Lower lobe of right lung (tissue), 2 donors: ENCODE measurements at regions not wholly inside any gene's neighbourhood (a gene's known extent, or its start where the extent isn't known, plus 50 kb on each side); places are given as distances from the start of the nearest gene placed in this dataset.
A peak's percentile ranks its signal among the peaks of the same experiment; 100 is the strongest.

Experiments used
- ATAC-seq, 2 donors: fragments of 200-7000 bp; cut with Tn5 transposase; one replicate each; pipeline ENCODE4 v1.9.1; 2020 to 2022; ENCODE audit warnings: mild to moderate bottlenecking in 2 of 2, moderate library complexity in 2 of 2
- DNase-seq: peaks from one replicate; pipeline ENCODE4 v3.0.0-alpha.2; 2020
- H3K27ac ChIP-seq: fragments of 200-600 bp; one replicate; pipeline ENCODE4 v1.8.0; 2022
- H3K27me3 ChIP-seq: fragments of 200-600 bp; one replicate; pipeline ENCODE4 v1.8.0; 2022; ENCODE audit warnings: low read depth
- H3K36me3 ChIP-seq: fragments of 200-600 bp; one replicate; pipeline ENCODE4 v1.8.0; 2022; ENCODE audit warnings: mild to moderate bottlenecking
- H3K4me1 ChIP-seq: fragments of 200-600 bp; one replicate; pipeline ENCODE4 v1.8.0; 2022
- H3K4me3 ChIP-seq: fragments of 200-600 bp; one replicate; pipeline ENCODE4 v1.8.0; 2022; ENCODE audit warnings: mild to moderate bottlenecking
- H3K9me3 ChIP-seq: fragments of 200-600 bp; one replicate; pipeline ENCODE4 v1.8.0; 2022
- intact Hi-C: fragments of 100-400 bp; cut with DNase I; formaldehyde crosslinking; loops from one replicate; pipeline ENCODE4 v1.11.0; 2022
- TF ChIP-seq, protein P1 (sequence below): fragments of 200-600 bp; IDR thresholded peaks from one replicate; pipeline ENCODE4 v1.8.0; 2022; ENCODE audit warnings: antibody characterized with exemption, mild to moderate bottlenecking
- donor health status: DM: no; HTN: yes; CAD: no; lungs with severe emphysema.

DNA sequence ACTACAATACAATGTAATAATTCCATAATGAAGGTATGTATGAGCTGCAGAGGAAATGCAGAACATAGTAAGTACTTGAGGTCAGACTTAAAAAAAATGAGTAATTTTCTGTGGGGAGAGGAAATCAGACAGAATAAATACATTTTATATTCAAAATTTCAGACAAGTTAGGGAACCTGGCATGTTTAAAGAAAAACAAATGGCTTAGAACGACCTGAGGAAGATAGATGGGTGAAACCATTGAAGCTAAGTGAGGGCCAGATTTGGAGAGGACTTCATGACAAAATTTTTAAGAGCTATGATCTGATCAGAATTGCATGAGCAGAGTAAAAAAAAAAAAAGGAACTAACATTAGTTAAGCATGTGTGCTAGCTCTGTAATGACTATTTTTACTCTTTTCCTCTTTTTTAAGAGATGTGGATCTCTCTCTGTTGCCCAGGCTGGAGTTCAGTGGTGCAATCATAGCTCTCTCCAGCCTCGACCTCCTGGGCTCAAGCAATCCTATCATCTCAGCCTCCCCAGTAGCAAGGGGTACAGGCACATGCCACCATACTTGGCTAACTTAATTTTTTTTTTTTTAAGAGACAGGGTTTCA, 157.6 kb upstream of the PDE3A start:
- TF ChIP-seq, protein P1, sequence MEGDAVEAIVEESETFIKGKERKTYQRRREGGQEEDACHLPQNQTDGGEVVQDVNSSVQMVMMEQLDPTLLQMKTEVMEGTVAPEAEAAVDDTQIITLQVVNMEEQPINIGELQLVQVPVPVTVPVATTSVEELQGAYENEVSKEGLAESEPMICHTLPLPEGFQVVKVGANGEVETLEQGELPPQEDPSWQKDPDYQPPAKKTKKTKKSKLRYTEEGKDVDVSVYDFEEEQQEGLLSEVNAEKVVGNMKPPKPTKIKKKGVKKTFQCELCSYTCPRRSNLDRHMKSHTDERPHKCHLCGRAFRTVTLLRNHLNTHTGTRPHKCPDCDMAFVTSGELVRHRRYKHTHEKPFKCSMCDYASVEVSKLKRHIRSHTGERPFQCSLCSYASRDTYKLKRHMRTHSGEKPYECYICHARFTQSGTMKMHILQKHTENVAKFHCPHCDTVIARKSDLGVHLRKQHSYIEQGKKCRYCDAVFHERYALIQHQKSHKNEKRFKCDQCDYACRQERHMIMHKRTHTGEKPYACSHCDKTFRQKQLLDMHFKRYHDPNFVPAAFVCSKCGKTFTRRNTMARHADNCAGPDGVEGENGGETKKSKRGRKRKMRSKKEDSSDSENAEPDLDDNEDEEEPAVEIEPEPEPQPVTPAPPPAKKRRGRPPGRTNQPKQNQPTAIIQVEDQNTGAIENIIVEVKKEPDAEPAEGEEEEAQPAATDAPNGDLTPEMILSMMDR = no peak
- peak in 1 of 2 donors; percentile 27 for ATAC-seq

DNA sequence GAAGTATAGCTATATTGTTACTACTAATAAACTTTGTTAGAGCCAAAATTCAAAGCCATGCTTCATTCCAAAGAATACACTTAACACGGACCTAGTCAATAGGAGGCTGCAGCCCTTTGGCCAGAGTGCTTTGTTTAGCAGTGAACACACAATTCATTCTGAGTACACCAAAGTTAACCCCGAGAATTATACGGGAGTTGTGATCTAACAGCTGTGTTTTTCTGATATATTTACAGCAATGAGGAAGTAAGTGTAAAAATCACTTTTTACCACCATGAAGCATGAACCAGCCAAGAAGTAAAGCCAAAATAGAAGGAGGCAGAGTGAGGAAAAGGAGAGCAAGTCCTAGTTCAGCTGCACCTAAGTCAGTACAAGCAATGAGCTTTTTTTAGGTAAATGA, 156.8 kb upstream of the PDE3A start:
- no peaks in the 10 kb centered on the region for H3K36me3 ChIP-seq
- H3K27ac ChIP-seq = no peak overlapping the region
- DNase-seq (no peak), ATAC-seq (no peak)
- intact Hi-C loops = no loop called here
- peaks cover 28% of the 10 kb centered on the region for H3K4me1 ChIP-seq
- TF ChIP-seq, protein P1 = no peak
- no peak overlapping the region for H3K4me3 ChIP-seq
- no peaks in the 10 kb centered on the region for H3K27me3 ChIP-seq
- no peaks in the 10 kb centered on the region for H3K9me3 ChIP-seq

More for the DNA sequence above, 157.6 kb upstream of the PDE3A start:
- no peaks in the 10 kb centered on the region for H3K36me3 ChIP-seq
- no peak overlapping the region for H3K4me3 ChIP-seq
- no peak for DNase-seq
- no peak overlapping the region for H3K27ac ChIP-seq
- peaks cover 28% of the 10 kb centered on the region for H3K4me1 ChIP-seq
- no peaks in the 10 kb centered on the region for H3K9me3 ChIP-seq
- H3K27me3 ChIP-seq = no peaks in the 10 kb centered on the region
- intact Hi-C loops = no loop called here

DNA sequence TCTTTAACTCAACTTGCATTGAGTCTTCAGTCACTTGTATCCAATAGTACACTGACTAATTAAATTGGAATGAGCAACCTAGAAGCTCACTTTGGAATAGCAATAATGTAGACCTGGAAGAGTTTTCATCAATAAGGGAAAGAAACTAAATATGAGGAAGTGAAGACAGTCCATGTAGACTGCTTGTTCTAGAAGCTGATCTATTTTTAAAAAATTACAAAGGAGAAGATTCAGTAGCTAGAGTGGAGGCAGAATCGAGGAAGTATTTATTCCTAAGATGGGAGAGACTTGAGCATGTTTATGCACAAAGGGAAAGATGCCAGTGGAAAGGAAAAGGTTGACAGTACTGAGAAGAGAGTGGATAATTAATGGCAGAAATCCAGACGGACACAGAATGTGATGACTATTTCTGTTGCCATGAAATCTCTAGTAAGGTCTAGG, 156.3 kb upstream of the PDE3A start:
- H3K36me3 ChIP-seq = no peaks in the 10 kb centered on the region
- no peaks in the 10 kb centered on the region for H3K9me3 ChIP-seq
- H3K4me1 ChIP-seq = peaks cover 28% of the 10 kb centered on the region
- no peak overlapping the region for H3K4me3 ChIP-seq
- no peaks in the 10 kb centered on the region for H3K27me3 ChIP-seq
- no peak for DNase-seq
- intact Hi-C loops = no loop called here
- no peak for ATAC-seq
- TF ChIP-seq, protein P1 = no peak
- no peak overlapping the region for H3K27ac ChIP-seq

DNA sequence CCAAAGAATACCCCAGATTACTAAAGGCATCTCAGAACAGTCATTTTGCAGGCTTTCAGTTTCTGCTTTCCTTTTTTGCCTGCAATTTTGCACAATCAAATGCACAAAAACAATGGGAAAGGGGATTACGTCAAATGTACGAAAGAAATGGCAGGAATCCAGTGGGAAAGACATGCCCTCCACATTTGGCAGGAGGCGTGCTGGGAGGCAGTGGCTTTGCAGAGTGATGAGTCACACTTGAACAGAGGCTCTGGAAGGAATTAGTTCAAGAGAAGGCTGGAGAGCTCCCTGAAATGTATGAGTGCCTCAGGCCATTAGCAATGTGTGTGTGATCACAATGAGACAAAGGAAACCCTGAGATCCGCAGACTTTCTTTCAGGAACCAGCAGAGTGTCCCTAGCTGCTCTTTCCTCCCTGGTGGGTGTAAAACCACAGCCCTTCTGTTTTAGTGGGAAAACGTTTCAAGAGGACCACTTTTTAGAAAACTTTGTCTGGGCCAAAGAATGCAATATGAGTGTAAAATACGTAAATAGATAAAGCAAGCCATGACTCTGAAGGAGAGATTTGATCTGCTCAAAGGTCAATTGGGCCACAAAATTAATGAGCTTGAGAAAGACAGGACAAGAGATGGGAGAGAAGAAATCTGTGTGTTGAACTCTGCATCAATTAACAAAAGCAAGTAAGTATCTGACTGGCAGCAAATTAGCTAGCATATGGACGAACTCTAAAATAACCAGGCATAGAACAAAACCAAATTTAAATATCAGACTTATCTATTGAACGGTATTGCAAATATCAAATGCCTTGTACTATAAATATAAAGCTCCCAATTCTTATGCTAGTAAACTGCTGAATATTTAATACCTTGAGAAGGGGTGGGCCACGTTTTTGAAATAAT, 155.4 kb upstream of the PDE3A start:
- peak; percentile 91 to 95 for ATAC-seq
- H3K27ac ChIP-seq = no peak overlapping the region
- no peak overlapping the region for H3K4me3 ChIP-seq
- TF ChIP-seq, protein P1 = no peak
- no peaks in the 10 kb centered on the region for H3K36me3 ChIP-seq
- H3K27me3 ChIP-seq = no peaks in the 10 kb centered on the region
- intact Hi-C loops = no loop called here
- H3K9me3 ChIP-seq = no peaks in the 10 kb centered on the region
- H3K4me1 ChIP-seq = peaks cover 28% of the 10 kb centered on the region
- peak; percentile 57 for DNase-seq

DNA sequence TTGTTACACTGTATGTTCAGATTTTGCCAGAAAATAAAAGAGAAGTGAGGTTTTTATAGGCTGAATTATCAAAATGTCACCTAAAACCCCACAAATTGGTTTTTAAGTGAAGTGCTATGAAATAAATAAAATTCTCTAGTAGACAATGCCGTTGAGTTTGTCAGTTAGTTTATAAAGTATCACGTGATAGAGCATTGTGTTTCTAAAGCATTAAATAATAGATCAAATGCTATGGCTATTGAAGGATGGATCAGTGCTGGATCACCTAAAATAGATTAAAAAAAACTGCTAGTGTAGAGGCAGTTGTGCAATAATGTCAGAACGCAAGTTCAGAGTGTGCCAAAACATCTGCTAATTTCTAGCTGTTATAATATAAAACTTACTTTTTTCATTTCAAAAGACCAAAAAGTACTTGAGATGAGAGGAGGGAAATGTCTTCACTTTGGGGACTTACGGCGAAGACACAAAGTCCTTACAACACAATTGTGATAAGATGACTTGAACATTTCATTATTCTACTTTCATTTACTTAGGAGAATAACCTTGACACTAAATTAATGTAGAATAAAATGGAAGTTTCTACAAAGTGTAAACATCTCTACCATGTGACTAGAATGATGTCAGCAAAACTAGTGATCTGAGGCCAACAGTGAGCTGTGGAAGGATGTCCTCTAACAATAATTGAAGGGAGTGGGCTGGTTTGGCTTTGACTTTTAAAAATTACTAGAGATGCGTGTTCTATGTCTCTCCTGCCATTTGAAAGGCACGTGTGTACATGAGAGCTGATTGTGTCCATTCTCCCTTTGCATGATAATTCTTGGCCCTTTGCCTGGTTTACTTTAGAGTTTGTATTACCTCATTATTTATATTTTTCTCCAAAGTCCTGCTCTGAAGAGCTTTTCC, 154.4 kb upstream of the PDE3A start:
- peaks cover 28% of the 10 kb centered on the region for H3K4me1 ChIP-seq
- intact Hi-C loops = no loop called here
- ATAC-seq (no peak), DNase-seq (no peak)
- TF ChIP-seq, protein P1 = no peak
- H3K4me3 ChIP-seq = no peak overlapping the region
- H3K27me3 ChIP-seq = no peaks in the 10 kb centered on the region
- H3K9me3 ChIP-seq = no peaks in the 10 kb centered on the region
- no peak overlapping the region for H3K27ac ChIP-seq
- no peaks in the 10 kb centered on the region for H3K36me3 ChIP-seq
